PC-9 (cell line): ENCODE measurements at regions not wholly inside any gene's neighbourhood (a gene's known extent, or its start where the extent isn't known, plus 50 kb on each side); places are given as distances from the start of the nearest gene placed in this dataset.

Source experiments
- BruUV-seq: library from RNA; stranded (reverse); fragments of 400-500 nt; replicated peaks from 2 replicates; lab custom pipeline; 2021; lab: Mats Ljungman, UMichigan
- CTCF ChIA-PET: fragments of 300-600 bp; sonication (Branson Sonifier 250); formaldehyde crosslinking; loops from one replicate; lab custom pipeline; 2022; ENCODE audit warnings: antibody characterized with exemption; lab: Charles Lee
- POLR2A ChIA-PET: fragments of 300-600 bp; sonication (Branson Sonifier 250); formaldehyde crosslinking; loops from one replicate; lab custom pipeline; 2022; ENCODE audit warnings: antibody characterized with exemption; ENCODE audit not compliant: unreplicated experiment; lab: Charles Lee
- DNase-seq, 2 experiments: peaks; one replicate each; pipeline versions ENCODE4 v3.0.0 to v3.0.0-alpha.2; 2015 to 2022; ENCODE audit warnings: mixed read lengths in 1 of 2
- H2AFZ ChIP-seq: fragments of 200-600 bp; sonication (generic); 2 replicates; pipeline ENCODE4 v1.8.1; 2017; ENCODE audit warnings: antibody characterized with exemption
- H3F3A ChIP-seq: fragments of 200-600 bp; sonication (generic); 2 replicates; pipeline ENCODE4 v1.8.1; 2017; ENCODE audit warnings: antibody characterized with exemption, mild to moderate bottlenecking, low read depth; ENCODE audit not compliant: insufficient read depth
- H3K27ac ChIP-seq: fragments of 200-600 bp; sonication (generic); 2 replicates; pipeline ENCODE4 v1.6.1; 2016; ENCODE audit warnings: mixed run types
- H3K27me3 ChIP-seq: fragments of 200-600 bp; sonication (generic); 2 replicates; pipeline ENCODE4 v1.6.1; 2016; ENCODE audit warnings: low read depth, mixed run types; ENCODE audit not compliant: insufficient read depth
- H3K36me3 ChIP-seq: fragments of 200-600 bp; sonication (generic); 2 replicates; pipeline ENCODE4 v1.6.1; 2016; ENCODE audit warnings: low read depth, mixed run types
- H3K4me1 ChIP-seq: fragments of 200-600 bp; sonication (generic); replicated peaks from 2 replicates; pipeline ENCODE4 v1.6.1; 2016; ENCODE audit warnings: mixed run types; ENCODE audit not compliant: insufficient read depth
- H3K4me2 ChIP-seq: fragments of 200-600 bp; sonication (generic); 2 replicates; pipeline ENCODE4 v1.6.1; 2017; ENCODE audit warnings: mixed run types
- H3K4me3 ChIP-seq: fragments of 200-600 bp; sonication (generic); 2 replicates; pipeline ENCODE4 v1.6.1; 2016; ENCODE audit warnings: mixed run types
- H3K79me2 ChIP-seq: fragments of 200-600 bp; sonication (generic); 2 replicates; pipeline ENCODE4 v1.6.1; 2017; ENCODE audit warnings: low read depth, mixed run types
- H3K9me2 ChIP-seq: fragments of 200-600 bp; sonication (generic); 2 replicates; pipeline ENCODE4 v1.8.1; 2017; ENCODE audit warnings: mild to moderate bottlenecking; ENCODE audit not compliant: insufficient read depth
- H3K9me3 ChIP-seq: fragments of 200-600 bp; sonication (generic); 2 replicates; pipeline ENCODE4 v1.8.1; 2016; ENCODE audit warnings: low read depth; ENCODE audit not compliant: insufficient read depth
- H4K20me1 ChIP-seq: fragments of 200-600 bp; sonication (generic); 2 replicates; pipeline ENCODE4 v1.8.1; 2017; ENCODE audit not compliant: insufficient read depth
- CTCF ChIP-seq: fragments of 200-600 bp; sonication (generic); conservative IDR thresholded peaks from 2 replicates; pipeline ENCODE4 v1.6.1; 2017; ENCODE audit warnings: mixed run types, antibody characterized with exemption, mild to moderate bottlenecking, moderate library complexity
- EZH2 ChIP-seq: fragments of 200-600 bp; sonication (generic); IDR thresholded peaks from 2 replicates; pipeline ENCODE4 v1.8.0; 2017; ENCODE audit warnings: antibody characterized with exemption, low read depth
- intact Hi-C: fragments of 100-400 bp; cut with micrococcal nuclease; formaldehyde crosslinking; loops from one replicate; pipeline ENCODE4 v1.10.0; 2022; ENCODE audit not compliant: unreplicated experiment

DNA sequence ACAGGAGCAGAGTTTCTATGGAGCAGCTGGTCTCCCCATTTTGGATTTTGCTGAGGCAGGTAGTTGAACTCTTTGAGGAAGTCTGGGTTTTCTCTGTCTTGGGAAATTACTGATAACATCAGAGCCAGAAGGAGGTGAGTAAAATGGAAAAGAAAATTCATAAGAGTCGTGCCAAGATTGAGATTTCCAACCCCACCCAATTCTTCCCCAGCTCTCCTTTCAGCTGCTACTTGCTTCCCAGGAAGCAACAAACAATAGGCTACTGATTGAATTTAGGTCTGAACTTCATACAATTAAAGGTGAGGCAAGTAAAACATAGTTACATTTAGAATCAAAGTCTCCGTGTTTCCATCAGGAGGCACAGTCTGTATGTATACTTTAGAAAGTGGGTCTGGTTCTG is 54.6 kb upstream of the EOLA2 start:
- Histone ChIP-seq H3K9me3 (no peaks in the 10 kb centered on the region), H3K9me2 (0 out of 2 replicates have a peak, but pooled peaks cover 4% of the 10 kb centered on the region), H3K4me1 (no peaks in the 10 kb centered on the region), H3K27ac (no peak overlapping the region), H3K27me3 (no peaks in the 10 kb centered on the region), H2AFZ (no peak overlapping the region), H4K20me1 (no peaks in the 10 kb centered on the region), H3F3A (no peaks in the 10 kb centered on the region), H3K79me2 (no peaks in the 10 kb centered on the region), H3K4me3 (no peak overlapping the region), H3K4me2 (no peak overlapping the region), H3K36me3 (no peaks in the 10 kb centered on the region)
- ChIA-PET POLR2A (no interaction called here), CTCF (no interaction called here)
- intact Hi-C loops = no loop called here
- DNase-seq = no peak
- TF ChIP-seq EZH2 = no peak
- TF ChIP-seq CTCF = no peak
- BruUV-seq = no TSS peak

- no peak overlapping the region for H3K4me2 ChIP-seq
- no peaks in the 10 kb centered on the region for H4K20me1 ChIP-seq
- no peak overlapping the region for H2AFZ ChIP-seq
- no peaks in the 10 kb centered on the region for H3K9me3 ChIP-seq
- POLR2A ChIA-PET = no interaction called here
- no peak overlapping the region for H3K4me3 ChIP-seq
- no peak overlapping the region for H3K27ac ChIP-seq
- H3K4me1 ChIP-seq = no peaks in the 10 kb centered on the region
- no peaks in the 10 kb centered on the region for H3K36me3 ChIP-seq
- H3K27me3 ChIP-seq = no peaks in the 10 kb centered on the region
- H3F3A ChIP-seq = no peaks in the 10 kb centered on the region
- DNase-seq = no peak
- intact Hi-C loops = no loop called here
- 0 out of 2 replicates have a peak, but pooled peaks cover 4% of the 10 kb centered on the region for H3K9me2 ChIP-seq
- no TSS peak for BruUV-seq
- CTCF ChIA-PET = no interaction called here
- H3K79me2 ChIP-seq = no peaks in the 10 kb centered on the region
- TF ChIP-seq CTCF (no peak), EZH2 (no peak)
Observed at GRCh38 chrX:149993989-149994388, 55.7 kb upstream of the EOLA2 start.

- intact Hi-C loops = no loop called here
- Histone ChIP-seq H4K20me1 (no peaks in the 10 kb centered on the region), H3K27ac (no peak overlapping the region), H2AFZ (no peak overlapping the region), H3K4me1 (no peaks in the 10 kb centered on the region), H3K9me3 (no peaks in the 10 kb centered on the region), H3K27me3 (no peaks in the 10 kb centered on the region), H3K9me2 (no peaks in the 10 kb centered on the region), H3K79me2 (no peaks in the 10 kb centered on the region), H3F3A (no peaks in the 10 kb centered on the region), H3K4me2 (no peak overlapping the region), H3K4me3 (no peak overlapping the region), H3K36me3 (no peaks in the 10 kb centered on the region)
- CTCF ChIA-PET = no interaction called here
- POLR2A ChIA-PET = no interaction called here
- TF ChIP-seq EZH2 (no peak), CTCF (no peak)
- no peak for DNase-seq
- no TSS peak for BruUV-seq
Observed at GRCh38 chrX:149996515-149996914, 58.2 kb upstream of the EOLA2 start.
